SKM-1 (cell line): ENCODE measurements at regions not wholly inside any gene's neighbourhood (a gene's known extent, or its start where the extent isn't known, plus 50 kb on each side); places are given as distances from the start of the nearest gene placed in this dataset.

ENCODE experiments used
- DNase-seq: peaks from one replicate; lab custom pipeline; 2025; ENCODE audit not compliant: unreplicated experiment; lab: John Stamatoyannopoulos, UW

DNA sequence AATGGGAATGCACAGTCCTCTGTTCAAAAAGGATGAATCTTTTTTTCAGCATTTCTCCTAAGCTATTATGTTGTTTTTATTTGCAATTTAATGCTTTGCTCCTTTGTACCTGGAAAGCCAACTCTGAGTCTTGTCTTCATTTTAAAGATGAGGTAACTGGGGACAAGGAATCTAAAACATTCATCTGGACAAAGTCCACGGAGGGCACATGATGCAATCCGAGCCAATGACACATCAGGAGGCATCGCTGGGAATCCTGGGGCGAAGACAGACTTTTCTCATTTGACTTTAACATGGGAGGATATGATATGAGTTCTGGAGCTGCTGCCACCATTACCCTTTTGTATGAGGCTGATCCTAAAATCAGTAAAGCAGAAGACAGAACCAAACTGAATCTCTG is 116.5 kb upstream of the REG3G start:
- DNase-seq, result no peak

DNA sequence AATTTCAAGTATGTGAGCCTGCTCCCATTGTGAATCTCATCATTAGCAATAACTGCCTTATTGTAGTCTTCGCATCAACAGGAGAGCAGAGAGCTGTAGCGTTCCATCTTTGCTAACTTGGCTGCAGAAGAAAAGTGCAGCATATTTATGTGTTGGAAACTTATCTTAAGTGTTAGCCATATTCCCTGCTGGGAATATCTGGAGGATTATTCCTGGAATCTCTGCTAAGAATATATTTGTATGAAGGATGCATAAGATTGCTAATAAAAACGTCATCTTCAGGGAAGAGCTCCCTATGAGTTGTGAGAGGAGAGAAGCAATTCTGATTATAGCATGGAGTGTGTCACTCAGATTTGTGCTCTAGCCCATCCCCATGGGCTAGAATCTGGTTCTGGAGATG is 115.1 kb upstream of the REG3G start:
- no peak for DNase-seq

DNA sequence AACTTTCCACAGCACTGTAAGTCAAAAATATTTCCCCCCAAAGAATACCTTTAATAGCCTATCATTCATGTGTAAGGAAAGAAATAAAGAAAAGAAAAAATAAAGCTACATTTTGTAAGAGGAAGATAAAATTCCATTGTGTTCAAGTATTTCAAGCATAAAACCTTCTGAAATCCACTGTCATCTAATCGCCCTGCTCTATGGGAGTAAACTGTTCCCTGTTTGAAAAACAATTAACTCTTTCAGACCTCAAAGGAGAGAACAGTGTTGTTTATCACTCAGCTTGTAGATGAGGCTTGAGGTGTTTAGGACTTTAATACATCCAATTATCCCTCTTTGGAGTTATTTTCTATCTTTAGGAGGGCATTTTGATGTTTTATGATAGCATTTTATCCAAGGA is 112.2 kb upstream of the REG3G start:
- no peak for DNase-seq

DNA sequence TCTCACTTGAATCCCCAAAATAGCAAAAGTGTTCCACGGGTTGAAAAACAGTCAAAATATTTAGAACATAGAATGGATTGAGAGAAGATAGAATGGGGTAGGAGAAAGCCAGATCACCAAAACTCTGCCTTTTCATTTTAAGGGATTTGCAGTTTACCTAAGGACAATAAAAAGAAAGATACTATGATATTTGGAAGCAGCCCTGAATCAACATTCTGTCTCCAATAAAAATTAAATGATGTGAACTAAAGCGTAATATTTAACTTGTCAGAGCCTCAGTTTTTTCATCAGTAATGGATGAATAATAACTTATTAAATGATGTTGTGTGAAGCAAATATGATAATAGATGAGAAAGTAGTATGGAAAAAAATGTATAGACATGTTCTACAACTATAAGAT is 100.2 kb upstream of the REG3G start:
- DNase-seq, result no peak

DNA sequence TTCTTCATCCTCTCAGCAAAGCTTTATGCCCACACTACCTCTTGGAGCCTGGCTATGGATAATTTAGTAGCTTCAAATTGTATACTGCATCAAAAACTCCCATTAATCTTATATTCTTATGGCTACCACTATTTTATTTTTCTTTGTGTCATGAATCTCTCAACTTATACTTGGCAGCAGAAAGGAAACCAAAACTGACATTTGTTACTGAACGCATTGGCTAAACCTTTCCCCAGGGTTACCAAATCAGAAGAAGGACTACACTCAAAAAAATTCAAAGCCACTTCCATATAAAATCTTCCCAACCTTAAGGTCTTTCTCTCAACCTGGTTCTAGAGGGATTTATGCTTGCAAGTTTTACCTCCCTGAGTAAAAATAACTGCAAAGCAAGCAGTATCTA is 97.0 kb upstream of the REG3G start:
- DNase-seq, result no peak

DNA sequence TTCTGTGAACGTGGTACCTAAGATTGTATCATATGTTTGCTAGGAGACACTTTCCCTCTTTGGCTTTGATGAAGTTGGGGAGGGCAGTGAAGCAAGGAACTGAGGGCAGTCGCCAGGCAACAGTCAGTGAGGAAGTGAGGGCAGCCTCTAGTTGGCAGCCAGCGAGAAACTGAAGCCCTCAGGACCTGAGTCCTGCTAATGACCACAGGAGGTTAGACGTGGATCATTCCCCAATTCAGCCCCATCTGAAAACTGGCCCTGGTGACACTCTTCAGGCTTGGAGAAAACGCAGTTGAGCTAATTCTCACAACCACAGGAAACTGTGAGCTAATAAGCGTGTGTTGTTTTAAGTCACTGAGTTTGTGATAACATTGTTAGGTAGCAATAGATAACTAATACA is 84.5 kb upstream of the REG3G start:
- no peak for DNase-seq

DNA sequence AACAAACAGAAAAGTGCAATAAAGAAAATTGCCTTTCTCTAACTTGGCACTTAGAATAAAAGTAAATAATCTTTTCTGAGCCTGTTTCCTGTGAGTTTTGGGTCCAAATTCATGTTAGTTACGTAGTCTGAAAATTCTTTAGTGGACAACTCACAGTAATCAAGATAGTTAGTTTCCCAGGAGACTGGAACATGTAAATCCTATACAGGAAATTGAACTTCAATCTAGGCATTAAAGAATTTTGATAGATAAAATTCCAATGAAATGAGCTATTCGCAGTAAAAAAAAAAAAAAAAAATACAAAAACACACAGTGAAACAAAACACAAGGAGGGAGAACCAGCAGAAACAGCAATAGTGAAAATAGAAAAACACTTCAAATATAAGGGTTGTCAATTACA is 83.8 kb upstream of the REG3G start:
- no peak for DNase-seq

DNA sequence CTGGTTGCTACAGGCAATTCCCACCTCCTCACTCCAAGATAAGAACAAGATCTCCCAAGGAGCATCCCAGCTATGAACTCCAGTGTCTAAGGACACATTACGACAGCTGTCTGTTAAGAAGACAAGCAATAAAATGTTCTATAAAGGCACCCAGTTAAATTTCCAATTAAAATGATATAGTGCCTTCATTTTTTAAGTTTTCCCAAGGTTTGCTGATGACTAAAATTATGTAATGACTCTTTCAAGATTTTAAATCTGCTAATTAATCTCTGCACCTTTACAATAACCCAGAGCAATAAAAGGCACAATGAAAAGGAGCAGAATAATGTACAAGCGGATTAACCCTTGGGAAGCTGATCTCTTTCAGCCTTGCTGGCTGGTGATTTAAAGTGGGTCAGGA is 61.6 kb upstream of the REG3G start:
- no peak for DNase-seq

DNA sequence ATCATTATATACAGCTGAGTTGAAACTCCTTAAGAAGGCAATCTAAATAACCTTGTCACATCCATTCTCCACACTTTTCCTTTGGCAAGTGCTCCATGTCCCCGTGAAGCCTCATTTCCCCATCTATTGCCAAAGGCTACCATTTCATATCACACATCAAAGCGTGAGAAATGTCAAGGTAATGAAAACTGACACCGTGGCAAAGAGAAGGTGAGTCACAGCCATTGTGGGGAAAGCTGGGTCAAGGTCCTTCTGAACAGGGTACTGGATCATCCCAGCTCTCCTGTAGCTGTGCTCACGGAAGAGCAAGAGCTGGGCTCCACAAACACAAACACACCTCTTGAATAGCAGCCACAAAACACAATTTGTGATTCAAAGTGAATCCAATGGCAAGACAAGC is 58.2 kb upstream of the REG3G start:
- no peak for DNase-seq

DNA sequence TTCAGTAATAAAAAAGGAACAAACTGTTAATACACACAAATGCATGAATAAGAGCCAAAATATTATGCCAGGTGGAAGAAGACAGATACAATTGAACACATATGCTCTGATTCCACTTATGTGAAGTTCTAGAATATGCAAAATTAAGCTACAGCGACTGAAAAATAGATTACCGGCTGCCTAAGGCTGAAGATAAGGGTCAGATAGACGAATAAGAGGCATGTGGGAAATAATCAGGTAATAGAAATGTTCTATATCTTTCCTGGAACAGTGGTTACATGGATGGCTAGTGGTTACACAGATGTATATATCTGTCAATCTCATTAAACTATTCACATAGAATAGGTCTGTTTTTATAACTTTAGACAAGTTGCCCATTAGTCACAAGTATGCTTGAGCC is 51.9 kb upstream of the REG3G start:
- no peak for DNase-seq
